IMR-90 (cell line): ENCODE measurements at regions not wholly inside any gene's neighbourhood (a gene's known extent, or its start where the extent isn't known, plus 50 kb on each side); places are given as distances from the start of the nearest gene placed in this dataset.

ENCODE experiments used
- ATAC-seq: fragments of 200-7000 bp; cut with Tn5 transposase; 2 replicates; pipeline ENCODE4 v1.9.1; 2020; ENCODE audit warnings: low read depth, mild to moderate bottlenecking, moderate library complexity
- BruUV-seq: library from RNA; stranded (reverse); fragments of 400-500 nt; replicated peaks from 2 replicates; lab custom pipeline; 2021; lab: Mats Ljungman, UMichigan
- CTCF ChIA-PET: fragments of 300-600 bp; formaldehyde crosslinking; extraction: SDS; loops from one replicate; lab custom pipeline; 2021; ENCODE audit warnings: antibody characterized with exemption; lab: Yijun Ruan, JAX
- POLR2A ChIA-PET: fragments of 300-600 bp; sonication (Branson Sonifier 250); formaldehyde crosslinking; loops from one replicate; lab custom pipeline; 2022; ENCODE audit warnings: antibody characterized with exemption; ENCODE audit not compliant: unreplicated experiment; lab: Charles Lee
- DNase-seq: peaks from one replicate; pipeline ENCODE4 v3.0.0; 2013
- H2AFZ ChIP-seq: replicated peaks from 2 replicates; pipeline ENCODE3; 2013; ENCODE audit warnings: low read length, mild to moderate bottlenecking; ENCODE audit not compliant: poor library complexity
- H2AK5ac ChIP-seq: 2 replicates; pipeline ENCODE4 v1.6.1; 2013; ENCODE audit warnings: low read depth, low read length, inconsistent platforms
- H2AK9ac ChIP-seq: replicated peaks from 2 replicates; pipeline ENCODE3; 2013; ENCODE audit warnings: mild to moderate bottlenecking, low read depth, low read length, moderate library complexity; ENCODE audit not compliant: poor library complexity
- H2BK120ac ChIP-seq: 2 replicates; pipeline ENCODE4 v1.6.1; 2013; ENCODE audit warnings: low read depth, low read length, inconsistent platforms
- H2BK15ac ChIP-seq: 3 replicates; pipeline ENCODE4 v1.6.1; 2013; ENCODE audit warnings: low read depth, low read length, inconsistent platforms
- H2BK20ac ChIP-seq: 2 replicates; pipeline ENCODE4 v1.6.1; 2013; ENCODE audit warnings: low read depth, mild to moderate bottlenecking, inconsistent platforms, low read length, moderate library complexity
- H2BK5ac ChIP-seq: 2 replicates; pipeline ENCODE4 v1.6.1; 2013; ENCODE audit warnings: mild to moderate bottlenecking, low read depth, low read length, inconsistent platforms; ENCODE audit not compliant: poor library complexity, severe bottlenecking
- H3K14ac ChIP-seq: replicated peaks from 2 replicates; pipeline ENCODE4 v1.6.1; 2013; ENCODE audit warnings: low read depth, low read length, inconsistent platforms
- H3K18ac ChIP-seq: 2 replicates; pipeline ENCODE4 v1.6.1; 2013; ENCODE audit warnings: low read depth, low read length, control low read depth
- H3K23ac ChIP-seq: 2 replicates; pipeline ENCODE4 v1.6.1; 2013; ENCODE audit warnings: low read depth, low read length, inconsistent platforms
- H3K27ac ChIP-seq: 2 replicates; pipeline ENCODE4 v1.5.1; 2013; ENCODE audit warnings: mild to moderate bottlenecking, control low read depth, low read length; ENCODE audit not compliant: insufficient read depth
- H3K27me3 ChIP-seq: 2 replicates; pipeline ENCODE4 v1.6.1; 2013; ENCODE audit warnings: low read length; ENCODE audit not compliant: control insufficient read depth, insufficient read depth
- H3K36me3 ChIP-seq: 2 replicates; pipeline ENCODE4 v1.6.1; 2013; ENCODE audit warnings: low read length, mixed read lengths; ENCODE audit not compliant: control insufficient read depth, insufficient read depth
- H3K4ac ChIP-seq: 2 replicates; pipeline ENCODE4 v1.6.1; 2013; ENCODE audit warnings: low read depth, low read length, inconsistent platforms
- H3K4me1 ChIP-seq: 2 replicates; pipeline ENCODE4 v1.6.1; 2013; ENCODE audit warnings: low read length, mixed read lengths; ENCODE audit not compliant: control insufficient read depth, insufficient read depth
- H3K4me2 ChIP-seq: 2 replicates; pipeline ENCODE4 v1.6.1; 2013; ENCODE audit warnings: low read depth, mild to moderate bottlenecking, control low read depth, low read length, moderate library complexity
- H3K4me3 ChIP-seq: 2 replicates; pipeline ENCODE4 v1.5.1; 2013; ENCODE audit warnings: low read depth, mild to moderate bottlenecking, control low read depth, low read length, moderate library complexity; ENCODE audit not compliant: insufficient read depth
- H3K56ac ChIP-seq: 2 replicates; pipeline ENCODE4 v1.6.1; 2013; ENCODE audit warnings: low read length, inconsistent platforms; ENCODE audit not compliant: insufficient read depth; ENCODE audit errors: extremely low read depth
- H3K79me1 ChIP-seq, 2 experiments: 2 replicates each; pipeline ENCODE4 v1.6.1; 2013; ENCODE audit warnings: low read length in 2 of 2, inconsistent platforms in 1 of 2, low read depth in 1 of 2
- H3K9ac ChIP-seq: 2 replicates; pipeline ENCODE4 v1.6.1; 2013; ENCODE audit warnings: low read depth, low read length, control low read depth
- H3K9me1 ChIP-seq: 2 replicates; pipeline ENCODE4 v1.6.1; 2013; ENCODE audit warnings: low read length, inconsistent platforms; ENCODE audit not compliant: insufficient read depth
- H3K9me3 ChIP-seq: 2 replicates; pipeline ENCODE4 v1.6.1; 2013; ENCODE audit warnings: low read length; ENCODE audit not compliant: control insufficient read depth, insufficient read depth
- H4K20me1 ChIP-seq: 2 replicates; pipeline ENCODE4 v1.6.1; 2013; ENCODE audit warnings: low read length, inconsistent platforms; ENCODE audit not compliant: insufficient read depth
- H4K5ac ChIP-seq: 2 replicates; pipeline ENCODE4 v1.6.1; 2013; ENCODE audit warnings: mild to moderate bottlenecking, low read depth, low read length, control low read depth
- H4K8ac ChIP-seq, 2 experiments: 2 replicates each; pipeline ENCODE4 v1.6.1; 2013; ENCODE audit warnings: low read depth in 2 of 2, low read length in 2 of 2, control low read depth in 1 of 2, inconsistent platforms in 1 of 2
- H4K91ac ChIP-seq: 2 replicates; pipeline ENCODE4 v1.6.1; 2013; ENCODE audit warnings: low read depth, low read length, inconsistent platforms; ENCODE audit not compliant: insufficient read depth
- BHLHE40 ChIP-seq: fragments of 150-350 bp; IDR thresholded peaks from 2 replicates; pipeline ENCODE4 v1.6.1; 2016; ENCODE audit warnings: mild to moderate bottlenecking, low read depth, low read length
- CHD1 ChIP-seq: IDR thresholded peaks from 2 replicates; pipeline ENCODE4 v1.6.1; 2012; ENCODE audit warnings: low read depth, low read length, improper control_type of control experiment
- ELK1 ChIP-seq: fragments of 150-350 bp; IDR thresholded peaks from 2 replicates; pipeline ENCODE4 v1.6.1; 2016; ENCODE audit warnings: low read depth, mild to moderate bottlenecking, low read length, moderate library complexity, borderline replicate concordance
- POLR2A ChIP-seq: IDR thresholded peaks from 2 replicates; pipeline ENCODE4 v1.6.1; 2012; ENCODE audit warnings: mild to moderate bottlenecking, low read depth, low read length
- RCOR1 ChIP-seq: IDR thresholded peaks from 2 replicates; pipeline ENCODE4 v1.6.1; 2012; ENCODE audit warnings: mild to moderate bottlenecking, low read length, improper control_type of control experiment; ENCODE audit not compliant: insufficient replicate concordance
- RFX5 ChIP-seq: IDR thresholded peaks from 2 replicates; pipeline ENCODE4 v1.8.0; 2012; ENCODE audit warnings: low read depth, mild to moderate bottlenecking, low read length, moderate library complexity
- WGBS, 2 experiments: methylation state at CpG; one replicate each; pipeline versions ENCODE4 v1.1.5 to v1.1.7; 2013; ENCODE audit warnings: missing lambda C conversion rate in 2 of 2; ENCODE audit not compliant: insufficient read length in 1 of 2; ENCODE audit errors: extremely low coverage in 2 of 2; 5-methylcytosine and 5-hydroxymethylcytosine counted together
- dilution Hi-C: fragments of 300-500 bp; cut with HindIII; formaldehyde crosslinking; loops from one replicate; pipeline ENCODE4 v1.14.3; 2018; ENCODE audit warnings: low sequenced_read_pairs; ENCODE audit not compliant: unreplicated experiment
- in situ Hi-C: fragments of 300-500 bp; cut with MboI; formaldehyde crosslinking; loops from 3 replicates; pipeline ENCODE4 v1.14.3; 2019; ENCODE audit warnings: low sequenced_read_pairs, inconsistent platforms, mixed read lengths
- intact Hi-C: fragments of 100-400 bp; cut with micrococcal nuclease; formaldehyde crosslinking; loops from 2 replicates; pipeline ENCODE4 v1.10.0; 2022

- no peak overlapping the region for H3K23ac ChIP-seq
- H3K9ac ChIP-seq: no peak overlapping the region
- H3K14ac ChIP-seq: no peak overlapping the region
- H3K4me2 ChIP-seq: no peak overlapping the region
- H2AK9ac ChIP-seq: no peak overlapping the region
- intact Hi-C loops: no loop called here
- BruUV-seq: no TSS peak
- no peak overlapping the region for H3K4me3 ChIP-seq
- no peak overlapping the region for H3K4ac ChIP-seq
- dilution Hi-C loops: no loop called here
- no peak overlapping the region for H3K27ac ChIP-seq
- no peak overlapping the region for H3K56ac ChIP-seq
- H3K4me1 ChIP-seq: no peaks in the 10 kb centered on the region
- H2BK15ac ChIP-seq: no peak overlapping the region
- no peak overlapping the region for H3K18ac ChIP-seq
- DNase-seq (no peak), ATAC-seq (no peak)
- no peaks in the 10 kb centered on the region for H3K9me1 ChIP-seq
- WGBS, 2 experiments: no CpG with 5 or more reads among the region's 4 CpGs
- no peaks in the 10 kb centered on the region for H3K9me3 ChIP-seq
- H2BK120ac ChIP-seq: no peak overlapping the region
- no peak overlapping the region for H2AK5ac ChIP-seq
- ChIA-PET CTCF (interaction anchor here (0.6 kb wide), 1 partner anchor 357 kb away, joined by 3 read pairs; no protein-coding TSS in a partner anchor), POLR2A (no interaction called here)
- no peak overlapping the region for H4K91ac ChIP-seq
- no peak overlapping the region for H2BK20ac ChIP-seq
- H4K5ac ChIP-seq: no peak overlapping the region
- H2BK5ac ChIP-seq: no peak overlapping the region
- no peaks in the 10 kb centered on the region for H3K36me3 ChIP-seq
- no peak overlapping the region for H4K8ac ChIP-seq
- no peak overlapping the region for H2AFZ ChIP-seq
- H3K79me1 ChIP-seq: no peaks in the 10 kb centered on the region
- H4K20me1 ChIP-seq: no peaks in the 10 kb centered on the region
- no peaks in the 10 kb centered on the region for H3K27me3 ChIP-seq
- no peak for TF ChIP-seq POLR2A
- no peak for TF ChIP-seq CHD1
- no peak for TF ChIP-seq RFX5
- no peak for TF ChIP-seq BHLHE40
- no peak for TF ChIP-seq RCOR1
- no peak for TF ChIP-seq ELK1
- in situ Hi-C loops: no loop called here
These were observed 783.8 kb upstream of the WWC1 start for GRCh38 chr5:167507463-167508233.
